ENCODE measurements at regions not wholly inside any gene's neighbourhood (a gene's known extent, or its start where the extent isn't known, plus 50 kb on each side); places are given as distances from the start of the nearest gene placed in this dataset.

- no peak for TF ChIP-seq CTCF (IDR thresholded peaks at IDR 0.05)
- no peak for TF ChIP-seq ZBTB33 (IDR thresholded peaks at IDR 0.05; ENCODE audit: borderline replicate concordance, low read depth)
- TF ChIP-seq USF2 (IDR thresholded peaks at IDR 0.05; ENCODE audit: borderline replicate concordance, low read depth, low read length): no peak
- TF ChIP-seq POLR2AphosphoS5 (IDR thresholded peaks at IDR 0.05; ENCODE audit: low read depth, low read length): no peak
These were observed 825.5 kb upstream of the NXPH2 start (continued) for GRCh38 chr2:139605668-139606067.

- no peak overlapping the region for H3K27ac ChIP-seq (ENCODE audit: low read depth in 2 of 2, low read length in 1 of 2)
- H3K4me2 ChIP-seq: no peak overlapping the region
- H4K20me1 ChIP-seq (ENCODE audit: insufficient read depth): no peaks in the 10 kb centered on the region
- no peak overlapping the region for H3K9ac ChIP-seq
- H3K36me3 ChIP-seq (replicated peaks in 1 of 2; ENCODE audit: control insufficient read depth in 1 of 2, insufficient read depth in 2 of 2, low read length in 1 of 2): no peaks in the 10 kb centered on the region
- H3K27me3 ChIP-seq (ENCODE audit: insufficient read depth): no peaks in the 10 kb centered on the region
- ChIA-PET CTCF (no interaction called here), POLR2A (no interaction called here)
- H3K79me2 ChIP-seq (ENCODE audit: insufficient read depth): no peaks in the 10 kb centered on the region
- no peaks in the 10 kb centered on the region for H3K4me1 ChIP-seq (ENCODE audit: control insufficient read depth in 1 of 2, insufficient read depth in 2 of 2, low read depth in 1 of 2, low read length in 1 of 2)
- no peaks in the 10 kb centered on the region for H3K9me2 ChIP-seq
- H3F3A ChIP-seq (replicated peaks; ENCODE audit: insufficient read depth): no peaks in the 10 kb centered on the region
- WGBS (ENCODE audit: low lambda C conversion rate): 55% methylated on average over 2 of the region's 2 CpGs
- DNase-seq: no peak
- no peaks in the 10 kb centered on the region for H3K9me3 ChIP-seq
- H3K4me3 ChIP-seq (ENCODE audit: low read depth in 2 of 2, low read length in 1 of 2): no peak overlapping the region
- no peak overlapping the region for H2AFZ ChIP-seq (ENCODE audit: low read depth)
- TF ChIP-seq NRF1 (IDR thresholded peaks at IDR 0.05; ENCODE audit: low read depth, low read length): no peak
These were observed 820.0 kb upstream of the NXPH2 start for GRCh38 chr2:139600166-139600565.

- H3K27ac ChIP-seq (ENCODE audit: low read depth in 2 of 2, low read length in 1 of 2): no peak overlapping the region
- TF ChIP-seq ZBTB33 (IDR thresholded peaks at IDR 0.05; ENCODE audit: borderline replicate concordance, low read depth): no peak
- TF ChIP-seq MAX (IDR thresholded peaks at IDR 0.05; ENCODE audit: low read depth): no peak
- TF ChIP-seq MXI1 (IDR thresholded peaks at IDR 0.05; ENCODE audit: low read depth, low read length): no peak
- TF ChIP-seq EZH2phosphoT487 (IDR thresholded peaks at IDR 0.05; ENCODE audit: borderline replicate concordance, low read depth): no peak
- no peak for TF ChIP-seq ELF1 (IDR thresholded peaks at IDR 0.05)
- TF ChIP-seq POLR2AphosphoS5 (IDR thresholded peaks at IDR 0.05; ENCODE audit: low read depth, low read length): no peak
- TF ChIP-seq FOSL2 (IDR thresholded peaks at IDR 0.05; ENCODE audit: borderline replicate concordance, low read depth): no peak
- TF ChIP-seq GATA2 (CRISPR knock-in tag; IDR thresholded peaks at IDR 0.05): no peak
- no peak for TF ChIP-seq MEF2A (IDR thresholded peaks at IDR 0.05; ENCODE audit: borderline replicate concordance, low read depth)
- no peak for TF ChIP-seq SMC3 (IDR thresholded peaks at IDR 0.05; ENCODE audit: low read depth, low read length)
- no peak for TF ChIP-seq RFX5 (IDR thresholded peaks at IDR 0.05; ENCODE audit: low read length)
- no peak for DNase-seq
- no peaks in the 10 kb centered on the region for H3K79me2 ChIP-seq (ENCODE audit: insufficient read depth)
- no peak overlapping the region for H3K4me2 ChIP-seq
- POLR2A ChIA-PET: no interaction called here
- no peaks in the 10 kb centered on the region for H3K36me3 ChIP-seq (replicated peaks in 1 of 2; ENCODE audit: control insufficient read depth in 1 of 2, insufficient read depth in 2 of 2, low read length in 1 of 2)
- H3K27me3 ChIP-seq (ENCODE audit: insufficient read depth): no peaks in the 10 kb centered on the region
- no peak overlapping the region for H3K4me3 ChIP-seq (ENCODE audit: low read depth in 2 of 2, low read length in 1 of 2)
- H3K9me3 ChIP-seq: no peaks in the 10 kb centered on the region
- H3F3A ChIP-seq (replicated peaks; ENCODE audit: insufficient read depth): no peaks in the 10 kb centered on the region
- 24% methylated on average over 1 of the region's 1 CpG for WGBS (ENCODE audit: low lambda C conversion rate)
- H4K20me1 ChIP-seq (ENCODE audit: insufficient read depth): no peaks in the 10 kb centered on the region
- no peak overlapping the region for H3K9ac ChIP-seq
- CTCF ChIA-PET: no interaction called here
- H3K4me1 ChIP-seq (ENCODE audit: control insufficient read depth in 1 of 2, insufficient read depth in 2 of 2, low read depth in 1 of 2, low read length in 1 of 2): no peaks in the 10 kb centered on the region
- no peaks in the 10 kb centered on the region for H3K9me2 ChIP-seq
- no peak overlapping the region for H2AFZ ChIP-seq (ENCODE audit: low read depth)
These were observed 804.9 kb upstream of the NXPH2 start for GRCh38 chr2:139585101-139585500.

Data from SK-N-SH (cell line).